ENCODE measurements at regions not wholly inside any gene's neighbourhood (a gene's known extent, or its start where the extent isn't known, plus 50 kb on each side); places are given as distances from the start of the nearest gene placed in this dataset.

GRCh38 chr13:40483601-40484000 is 182.8 kb downstream of the FOXO1 start:
- TF ChIP-seq CTCF (IDR thresholded peaks at IDR 0.05; ENCODE audit: insufficient read depth, low read length, poor library complexity, severe bottlenecking): no peak
- no peak for TF ChIP-seq EZH2phosphoT487 (conservative IDR thresholded peaks at IDR 0.05; ENCODE audit: low read length)

Data from SU-DHL-6 (cell line).